Caco-2 (cell line): ENCODE measurements at regions not wholly inside any gene's neighbourhood (a gene's known extent, or its start where the extent isn't known, plus 50 kb on each side); places are given as distances from the start of the nearest gene placed in this dataset.

Experiments used
- BruUV-seq: library from RNA; stranded (reverse); fragments of 400-500 nt; replicated peaks from 2 replicates; lab custom pipeline; 2021; lab: Mats Ljungman, UMichigan
- CTCF ChIA-PET: fragments of 300-600 bp; sonication (Branson Sonifier 250); formaldehyde crosslinking; loops from one replicate; lab custom pipeline; 2022; ENCODE audit warnings: antibody characterized with exemption; lab: Charles Lee
- POLR2A ChIA-PET: fragments of 300-600 bp; sonication (Branson Sonifier 250); formaldehyde crosslinking; loops from one replicate; lab custom pipeline; 2022; ENCODE audit warnings: antibody characterized with exemption; lab: Charles Lee
- DNase-seq, 2 experiments: peaks; one replicate each; pipeline versions ENCODE4 v3.0.0 to v3.0.0-alpha.2; 2020 to 2022
- H3K27me3 ChIP-seq: replicated peaks from 2 replicates; pipeline ENCODE4 v1.6.0; 2011; ENCODE audit warnings: low read length; ENCODE audit not compliant: control insufficient read depth, insufficient read depth
- H3K36me3 ChIP-seq: 2 replicates; pipeline ENCODE4 v1.5.1; 2011; ENCODE audit warnings: low read length; ENCODE audit not compliant: control insufficient read depth, insufficient read depth
- H3K4me1 ChIP-seq: fragments of 250-450 bp; sonication (Bioruptor Pico); 2 replicates; pipeline ENCODE4 v1.5.1; 2020; ENCODE audit warnings: mild to moderate bottlenecking
- H3K4me3 ChIP-seq: 2 replicates; pipeline ENCODE4 v1.5.1; 2011; ENCODE audit warnings: low read depth, mild to moderate bottlenecking, control low read depth, low read length
- H3K9me3 ChIP-seq: fragments of 250-450 bp; sonication (Bioruptor Pico); 2 replicates; pipeline ENCODE4 v1.5.1; 2020; ENCODE audit warnings: mild to moderate bottlenecking, moderate library complexity
- H3K27ac Mint-ChIP-seq: one replicate; pipeline ENCODE4 v1.8.0; 2022; ENCODE audit warnings: mixed read lengths; ENCODE audit not compliant: unreplicated experiment
- H3K27me3 Mint-ChIP-seq: one replicate; pipeline ENCODE4 v1.8.0; 2022; ENCODE audit warnings: mixed read lengths; ENCODE audit not compliant: insufficient read depth, unreplicated experiment
- H3K36me3 Mint-ChIP-seq: one replicate; pipeline ENCODE4 v1.8.0; 2022; ENCODE audit warnings: mild to moderate bottlenecking, mixed read lengths; ENCODE audit not compliant: insufficient read depth, unreplicated experiment
- H3K4me1 Mint-ChIP-seq: one replicate; pipeline ENCODE4 v1.8.0; 2022; ENCODE audit warnings: low read depth, mixed read lengths; ENCODE audit not compliant: unreplicated experiment
- H3K4me3 Mint-ChIP-seq: one replicate; pipeline ENCODE4 v1.8.0; 2022; ENCODE audit warnings: mild to moderate bottlenecking, moderate library complexity, mixed read lengths; ENCODE audit not compliant: unreplicated experiment
- H3K9me3 Mint-ChIP-seq: one replicate; pipeline ENCODE4 v1.8.0; 2022; ENCODE audit warnings: mixed read lengths; ENCODE audit not compliant: unreplicated experiment
- intact Hi-C: fragments of 100-400 bp; cut with micrococcal nuclease; formaldehyde crosslinking; loops from one replicate; pipeline ENCODE4 v1.10.0; 2022; ENCODE audit not compliant: unreplicated experiment
- TF ChIP-seq, protein P1 (sequence below), 2 experiments: fragments of 200-600 bp in 1 of 2; IDR thresholded peaks; 1 replicate in 1 of 2; 2 replicates in 1 of 2; pipeline versions ENCODE4 v1.5.1 to v1.8.0; 2011 to 2022; ENCODE audit warnings: antibody characterized with exemption in 1 of 2, control low read depth in 1 of 2, inconsistent platforms in 1 of 2, low read depth in 1 of 2, low read length in 1 of 2, mild to moderate bottlenecking in 1 of 2, moderate library complexity in 1 of 2; ENCODE audit not compliant: insufficient read depth in 1 of 2, severe bottlenecking in 1 of 2, unreplicated experiment in 1 of 2

DNA sequence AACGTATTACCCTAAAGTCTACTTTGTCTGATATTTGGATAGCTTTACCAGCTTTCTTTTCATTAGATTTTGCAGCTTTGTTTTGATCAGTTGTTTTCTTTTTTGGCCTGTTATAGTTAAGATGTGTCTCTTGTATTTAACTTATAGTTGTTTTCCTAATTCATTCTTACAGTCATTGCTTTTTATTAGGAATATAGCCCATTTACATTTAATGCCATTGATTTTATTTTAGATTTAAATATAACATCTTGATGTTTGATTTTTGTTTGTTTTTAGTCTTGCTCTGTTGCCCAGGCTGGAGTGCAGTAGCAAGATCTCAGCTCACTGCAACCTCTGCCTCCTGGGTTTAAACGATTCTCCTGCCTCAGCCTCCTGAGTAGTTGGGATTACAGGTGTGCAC is 215.9 kb upstream of the HDAC4 start:
- ChIA-PET POLR2A (no interaction called here), CTCF (no interaction called here)
- BruUV-seq: no TSS peak
- Mint-ChIP-seq H3K27ac (no peak overlapping the region), H3K27me3 (no peaks in the 10 kb centered on the region), H3K36me3 (no peaks in the 10 kb centered on the region), H3K4me1 (no peaks in the 10 kb centered on the region), H3K9me3 (no peaks in the 10 kb centered on the region), H3K4me3 (no peak overlapping the region)
- no peak for DNase-seq
- TF ChIP-seq, protein P1, sequence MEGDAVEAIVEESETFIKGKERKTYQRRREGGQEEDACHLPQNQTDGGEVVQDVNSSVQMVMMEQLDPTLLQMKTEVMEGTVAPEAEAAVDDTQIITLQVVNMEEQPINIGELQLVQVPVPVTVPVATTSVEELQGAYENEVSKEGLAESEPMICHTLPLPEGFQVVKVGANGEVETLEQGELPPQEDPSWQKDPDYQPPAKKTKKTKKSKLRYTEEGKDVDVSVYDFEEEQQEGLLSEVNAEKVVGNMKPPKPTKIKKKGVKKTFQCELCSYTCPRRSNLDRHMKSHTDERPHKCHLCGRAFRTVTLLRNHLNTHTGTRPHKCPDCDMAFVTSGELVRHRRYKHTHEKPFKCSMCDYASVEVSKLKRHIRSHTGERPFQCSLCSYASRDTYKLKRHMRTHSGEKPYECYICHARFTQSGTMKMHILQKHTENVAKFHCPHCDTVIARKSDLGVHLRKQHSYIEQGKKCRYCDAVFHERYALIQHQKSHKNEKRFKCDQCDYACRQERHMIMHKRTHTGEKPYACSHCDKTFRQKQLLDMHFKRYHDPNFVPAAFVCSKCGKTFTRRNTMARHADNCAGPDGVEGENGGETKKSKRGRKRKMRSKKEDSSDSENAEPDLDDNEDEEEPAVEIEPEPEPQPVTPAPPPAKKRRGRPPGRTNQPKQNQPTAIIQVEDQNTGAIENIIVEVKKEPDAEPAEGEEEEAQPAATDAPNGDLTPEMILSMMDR (IDR thresholded peaks at IDR 0.05; ENCODE audit: insufficient read depth in 1 of 2, low read depth in 1 of 2, low read length in 1 of 2, severe bottlenecking in 1 of 2, unreplicated experiment in 1 of 2): no peak
- no peaks in the 10 kb centered on the region for H3K9me3 ChIP-seq
- H3K27me3 ChIP-seq: no peaks in the 10 kb centered on the region
- no peaks in the 10 kb centered on the region for H3K4me1 ChIP-seq
- intact Hi-C loops: no loop called here
- H3K36me3 ChIP-seq: no peaks in the 10 kb centered on the region
- no peak overlapping the region for H3K4me3 ChIP-seq

DNA sequence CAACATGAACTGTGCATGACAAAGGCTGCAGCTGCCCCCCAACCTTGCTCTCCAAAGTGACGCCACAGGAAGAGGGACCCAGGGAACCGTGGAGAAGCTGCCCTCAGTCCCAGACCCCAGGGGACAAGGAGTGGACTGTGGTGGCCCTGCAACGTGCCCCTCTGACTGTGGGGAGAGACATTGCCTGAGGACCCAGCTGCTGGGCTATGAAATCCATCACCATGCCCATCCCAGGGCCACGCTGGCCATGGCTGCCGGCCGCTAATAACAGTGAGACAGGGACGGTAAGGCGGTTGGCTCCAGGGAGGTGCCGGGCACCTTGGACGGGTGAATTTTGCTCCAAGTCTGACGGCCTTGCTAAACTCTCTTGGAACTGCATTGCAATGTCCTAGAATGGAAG is 211.3 kb upstream of the HDAC4 start:
- Mint-ChIP-seq H3K4me3 (no peak overlapping the region), H3K36me3 (no peaks in the 10 kb centered on the region), H3K9me3 (no peaks in the 10 kb centered on the region), H3K27ac (no peak overlapping the region), H3K27me3 (peaks cover 3% of the 10 kb centered on the region), H3K4me1 (no peaks in the 10 kb centered on the region)
- Histone ChIP-seq H3K9me3 (no peaks in the 10 kb centered on the region), H3K4me1 (no peaks in the 10 kb centered on the region), H3K4me3 (no peak overlapping the region), H3K27me3 (no peaks in the 10 kb centered on the region), H3K36me3 (no peaks in the 10 kb centered on the region)
- TF ChIP-seq, protein P1 (IDR thresholded peaks at IDR 0.05; ENCODE audit: insufficient read depth in 1 of 2, low read depth in 1 of 2, low read length in 1 of 2, severe bottlenecking in 1 of 2, unreplicated experiment in 1 of 2): no peak
- POLR2A ChIA-PET: no interaction called here
- no TSS peak for BruUV-seq
- CTCF ChIA-PET: no interaction called here
- intact Hi-C loops: no loop called here
- DNase-seq: no peak

DNA sequence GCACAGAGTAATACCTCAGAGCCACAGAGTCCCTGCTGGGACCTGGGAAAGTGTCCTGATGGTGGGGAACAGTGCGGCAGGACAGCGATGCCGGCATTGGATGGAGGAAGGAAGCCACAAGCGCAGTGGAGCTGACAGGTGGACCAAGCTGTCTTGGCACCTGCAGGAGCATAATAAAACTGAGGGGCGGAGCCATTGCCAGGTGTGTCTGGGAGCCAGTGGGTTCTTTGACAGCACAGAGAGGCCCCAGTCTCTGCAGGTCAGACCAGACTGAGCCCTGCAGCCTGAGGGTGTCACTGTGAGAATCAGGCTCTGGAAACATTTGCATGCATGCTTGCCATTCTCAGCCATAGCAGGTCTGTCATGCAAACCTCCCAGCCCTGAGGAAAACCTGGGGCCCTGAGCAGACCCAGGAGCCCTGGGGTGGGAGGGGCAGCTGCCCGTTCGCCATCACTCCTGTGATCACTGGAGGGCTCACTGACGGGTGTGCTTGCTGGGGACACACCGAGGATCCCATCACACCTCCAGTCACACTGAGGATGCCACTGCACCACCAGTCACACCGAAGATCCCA is 210.5 kb upstream of the HDAC4 start:
- H3K36me3 Mint-ChIP-seq: no peaks in the 10 kb centered on the region
- no TSS peak for BruUV-seq
- no peaks in the 10 kb centered on the region for H3K36me3 ChIP-seq
- no peaks in the 10 kb centered on the region for H3K4me1 Mint-ChIP-seq
- H3K9me3 ChIP-seq: no peaks in the 10 kb centered on the region
- POLR2A ChIA-PET: no interaction called here
- intact Hi-C loops: no loop called here
- H3K4me1 ChIP-seq: no peaks in the 10 kb centered on the region
- no peak overlapping the region for H3K4me3 Mint-ChIP-seq
- H3K4me3 ChIP-seq: no peak overlapping the region
- TF ChIP-seq, protein P1 (IDR thresholded peaks at IDR 0.05; ENCODE audit: insufficient read depth in 1 of 2, low read depth in 1 of 2, low read length in 1 of 2, severe bottlenecking in 1 of 2, unreplicated experiment in 1 of 2): no peak
- H3K27me3 ChIP-seq: no peaks in the 10 kb centered on the region
- H3K27me3 Mint-ChIP-seq: peaks cover 3% of the 10 kb centered on the region
- CTCF ChIA-PET: no interaction called here
- no peaks in the 10 kb centered on the region for H3K9me3 Mint-ChIP-seq
- no peak overlapping the region for H3K27ac Mint-ChIP-seq
- no peak for DNase-seq
